Mammary epithelial cell (primary cell): ENCODE measurements at regions not wholly inside any gene's neighbourhood (a gene's known extent, or its start where the extent isn't known, plus 50 kb on each side); places are given as distances from the start of the nearest gene placed in this dataset.

Experiments
- EZH2 ChIP-seq: IDR thresholded peaks from 2 replicates; pipeline ENCODE4 v1.6.1; 2012; ENCODE audit warnings: low read length, inconsistent platforms, borderline replicate concordance
- TF ChIP-seq, protein P1 (sequence below), 2 donors: IDR thresholded peaks in 1 of 2; conservative IDR thresholded peaks in 1 of 2; 2 replicates each; pipeline ENCODE4 v1.5.1; 2011 to 2012; ENCODE audit warnings: inconsistent platforms in 2 of 2, low read length in 2 of 2, mild to moderate bottlenecking in 2 of 2, control low read depth in 1 of 2, low read depth in 1 of 2; ENCODE audit not compliant: insufficient read depth in 1 of 2; ENCODE audit errors: extremely low read depth in 1 of 2

DNA sequence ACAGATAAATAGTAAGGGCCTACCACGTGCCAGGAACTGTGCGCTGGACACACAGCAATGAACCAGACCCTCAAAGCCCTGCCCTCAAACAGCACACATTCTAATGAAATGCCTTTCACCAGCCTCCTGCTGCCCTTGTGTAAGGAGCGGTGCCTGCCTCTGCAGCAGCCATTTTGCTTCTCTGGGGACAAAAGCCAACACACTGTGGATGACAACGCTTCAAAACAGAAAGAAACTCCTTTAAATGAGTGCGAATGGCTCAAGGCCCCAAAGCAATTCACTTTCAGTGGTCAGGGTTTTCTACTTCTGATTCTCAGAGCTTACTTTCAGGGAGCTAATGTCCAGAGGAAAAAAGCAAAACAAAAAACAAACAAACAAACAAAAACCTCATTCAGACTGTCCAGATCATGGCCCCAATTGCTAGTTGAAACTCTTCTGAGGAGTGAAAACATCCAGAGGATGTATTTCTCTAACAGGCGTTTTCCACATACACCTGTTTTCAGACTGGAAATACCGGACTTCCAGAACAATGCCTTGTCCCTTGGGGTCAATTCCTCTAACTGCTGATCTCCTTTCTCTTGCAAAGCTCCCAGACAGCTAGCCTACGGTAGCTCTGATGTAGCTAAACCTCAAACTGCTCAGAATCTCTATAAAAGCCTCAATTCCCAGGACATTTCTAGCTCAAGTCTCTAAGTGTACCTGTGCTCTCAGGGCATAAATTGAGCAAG, 323.3 kb upstream of the ZNF521 start:
- TF ChIP-seq, protein P1, sequence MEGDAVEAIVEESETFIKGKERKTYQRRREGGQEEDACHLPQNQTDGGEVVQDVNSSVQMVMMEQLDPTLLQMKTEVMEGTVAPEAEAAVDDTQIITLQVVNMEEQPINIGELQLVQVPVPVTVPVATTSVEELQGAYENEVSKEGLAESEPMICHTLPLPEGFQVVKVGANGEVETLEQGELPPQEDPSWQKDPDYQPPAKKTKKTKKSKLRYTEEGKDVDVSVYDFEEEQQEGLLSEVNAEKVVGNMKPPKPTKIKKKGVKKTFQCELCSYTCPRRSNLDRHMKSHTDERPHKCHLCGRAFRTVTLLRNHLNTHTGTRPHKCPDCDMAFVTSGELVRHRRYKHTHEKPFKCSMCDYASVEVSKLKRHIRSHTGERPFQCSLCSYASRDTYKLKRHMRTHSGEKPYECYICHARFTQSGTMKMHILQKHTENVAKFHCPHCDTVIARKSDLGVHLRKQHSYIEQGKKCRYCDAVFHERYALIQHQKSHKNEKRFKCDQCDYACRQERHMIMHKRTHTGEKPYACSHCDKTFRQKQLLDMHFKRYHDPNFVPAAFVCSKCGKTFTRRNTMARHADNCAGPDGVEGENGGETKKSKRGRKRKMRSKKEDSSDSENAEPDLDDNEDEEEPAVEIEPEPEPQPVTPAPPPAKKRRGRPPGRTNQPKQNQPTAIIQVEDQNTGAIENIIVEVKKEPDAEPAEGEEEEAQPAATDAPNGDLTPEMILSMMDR (conservative IDR thresholded peaks at IDR 0.05 in 1 of 2, IDR thresholded peaks at IDR 0.05 in 1 of 2; ENCODE audit: extremely low read depth in 1 of 2, insufficient read depth in 1 of 2, low read depth in 1 of 2, low read length in 2 of 2), result no peak
- TF ChIP-seq EZH2, result no peak
